ENCODE measurements at regions not wholly inside any gene's neighbourhood (a gene's known extent, or its start where the extent isn't known, plus 50 kb on each side); places are given as distances from the start of the nearest gene placed in this dataset.
A peak's percentile ranks its signal among the peaks of the same experiment; 100 is the strongest.

DNA sequence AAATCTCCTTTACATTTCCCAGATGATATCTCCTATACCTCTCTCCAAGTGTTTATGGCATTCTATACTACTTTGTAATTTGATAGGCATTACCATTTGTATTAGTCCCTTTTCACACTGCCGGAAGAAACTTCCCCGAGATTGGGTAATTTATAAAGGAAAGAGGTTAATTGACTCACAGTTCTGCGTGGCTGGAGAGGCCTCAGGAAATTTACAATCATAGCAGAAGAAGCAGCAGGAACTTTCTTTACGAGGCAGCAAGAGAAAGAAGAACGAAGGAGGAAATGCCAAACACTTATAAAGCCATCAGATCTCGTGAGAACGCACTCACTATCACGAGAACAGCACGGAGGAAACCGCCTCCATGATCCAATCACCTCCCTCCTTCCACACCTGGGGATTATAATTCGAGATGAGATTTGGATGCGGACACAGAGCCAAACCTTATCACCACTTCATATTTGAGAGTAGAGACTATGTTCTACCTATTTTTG is 1194.6 kb downstream of the SORCS1 start:
- DNase-seq: no peak

DNA sequence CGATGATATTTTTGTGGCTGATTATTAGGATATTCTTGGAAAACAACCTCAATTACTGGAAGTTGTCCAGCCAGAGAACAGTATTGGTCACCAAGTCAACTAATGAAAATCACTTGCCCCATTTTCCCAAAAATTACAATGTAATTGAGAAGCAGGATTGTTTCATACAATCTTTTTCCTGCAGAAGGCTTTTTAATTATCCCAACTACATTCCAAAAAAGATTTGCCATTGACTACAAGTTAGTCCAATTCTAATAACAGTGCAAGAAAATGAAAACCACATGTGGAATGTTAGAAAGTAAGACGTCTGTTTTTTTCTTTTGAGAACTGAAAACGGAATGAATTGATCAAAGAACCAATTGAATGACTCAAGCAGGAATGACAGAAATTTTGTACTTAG is 1195.8 kb downstream of the SORCS1 start:
- DNase-seq: no peak

DNA sequence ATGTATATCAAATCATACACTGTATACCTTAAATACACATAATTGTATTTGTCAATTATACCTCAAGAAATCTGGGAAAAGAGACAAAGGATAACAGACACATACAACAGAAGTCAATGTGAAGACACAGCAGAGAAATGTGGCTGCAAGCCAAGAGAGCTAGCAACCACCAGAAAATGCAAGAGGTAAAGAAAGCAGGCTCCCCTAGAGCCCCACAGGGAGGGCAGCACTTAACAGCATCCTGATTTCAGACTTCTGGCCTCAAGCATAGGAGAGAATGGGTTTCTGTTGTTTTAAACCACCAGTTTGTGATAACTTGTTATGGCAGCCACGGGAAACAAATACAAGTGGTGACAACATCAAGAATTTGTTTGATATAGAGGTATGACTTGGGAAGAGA is 1197.2 kb downstream of the SORCS1 start:
- DNase-seq: no peak

DNA sequence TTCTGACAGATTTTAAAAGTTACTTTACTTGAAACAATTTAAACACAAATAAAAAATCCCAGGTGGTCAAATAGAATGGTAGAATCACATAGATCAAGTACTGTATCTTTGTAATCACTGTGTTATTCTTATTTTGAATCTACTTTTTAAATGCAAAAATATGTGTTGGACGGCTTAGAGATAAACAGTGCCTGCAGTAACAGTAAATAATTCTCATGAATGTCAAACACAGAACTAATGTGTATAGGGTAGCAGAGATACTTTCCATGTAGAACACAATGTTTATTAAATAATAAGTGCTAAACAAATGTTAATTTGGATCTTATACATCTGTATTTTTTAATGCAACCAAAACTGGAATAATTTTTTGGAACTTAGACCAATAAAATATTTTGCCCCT is 1199.4 kb downstream of the SORCS1 start:
- DNase-seq: no peak

DNA sequence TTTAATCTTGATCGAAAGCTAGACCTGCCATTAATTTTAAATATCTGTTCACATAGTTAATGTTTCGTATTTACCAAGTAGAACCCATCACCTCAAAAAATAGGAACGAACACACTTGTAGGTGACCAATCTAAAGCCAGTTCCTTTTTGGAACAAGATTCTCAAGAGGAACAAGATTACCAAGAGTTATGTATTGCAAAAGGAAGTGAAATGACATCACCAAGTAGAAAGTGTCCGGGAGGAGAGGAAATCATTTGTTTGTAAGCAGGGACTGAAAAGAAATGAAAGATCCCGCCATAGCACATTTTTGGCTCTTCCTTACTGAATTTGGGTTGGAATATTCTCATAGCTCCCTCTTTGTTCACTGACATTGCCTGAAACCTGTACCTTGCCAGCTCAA is 1200.5 kb downstream of the SORCS1 start:
- DNase-seq: no peak

DNA sequence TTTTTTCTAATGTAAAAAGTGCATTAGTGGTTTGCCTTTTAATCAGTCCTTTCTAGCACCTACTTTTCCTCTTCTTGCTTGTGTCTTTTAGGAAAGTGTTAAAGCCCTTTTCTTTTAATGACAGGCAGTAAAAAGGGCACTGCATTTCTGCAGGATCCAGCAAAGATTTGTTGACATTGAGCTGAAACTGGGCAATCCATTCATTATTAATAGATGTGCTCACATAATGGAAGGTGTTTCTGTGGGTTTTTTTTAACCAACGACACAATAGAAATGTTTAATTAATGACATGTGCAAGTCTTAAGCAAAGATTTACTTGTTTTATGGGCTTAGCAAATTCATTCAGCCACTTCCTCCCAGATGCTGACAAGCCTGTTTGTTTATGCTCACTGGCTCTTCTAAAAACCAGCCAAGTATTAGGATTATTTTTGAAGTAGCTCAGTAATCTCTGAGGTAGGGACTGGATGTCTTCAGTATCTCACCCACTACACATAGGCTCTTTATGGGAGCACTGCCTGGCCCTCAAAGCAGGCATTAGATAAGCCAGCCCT is 1201.1 kb downstream of the SORCS1 start:
- DNase-seq: no peak

DNA sequence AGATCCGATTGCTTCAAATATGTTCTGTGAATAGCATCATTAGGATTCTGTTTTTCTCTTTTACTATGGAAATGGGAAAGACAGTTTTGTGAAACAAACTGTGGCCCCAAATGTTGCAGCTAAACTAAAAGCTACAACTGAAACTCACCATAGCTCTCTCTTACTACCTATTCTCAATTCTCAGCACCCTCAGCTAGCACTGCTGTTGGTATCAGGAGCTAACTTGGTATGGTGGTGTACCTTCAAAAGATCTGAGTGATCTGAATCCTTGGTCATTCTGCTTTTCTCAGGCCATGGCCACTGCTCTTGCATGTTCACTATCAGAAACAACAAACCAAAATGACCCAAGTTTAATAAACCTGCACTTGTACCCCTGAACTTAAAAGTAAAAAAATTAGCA is 1208.0 kb downstream of the SORCS1 start:
- no peak for DNase-seq

DNA sequence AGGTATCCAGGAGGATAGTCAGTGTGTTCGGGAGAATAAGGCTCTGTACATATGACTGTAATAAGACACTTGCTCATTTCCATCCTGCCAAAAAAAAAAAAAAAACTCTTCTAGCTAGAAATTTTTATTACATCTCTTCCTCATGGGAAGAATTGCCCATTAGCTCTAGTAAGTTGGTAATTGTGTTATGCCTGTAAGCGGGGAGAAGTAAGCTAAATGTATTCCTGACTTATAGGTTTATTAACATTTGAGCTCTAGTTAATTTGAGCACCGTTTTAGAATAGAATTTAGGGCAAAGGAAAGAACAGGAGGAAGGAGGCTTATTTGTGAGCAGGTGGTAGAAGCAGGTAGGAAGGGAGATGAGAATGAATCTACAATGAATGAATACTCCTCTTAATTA is 1210.6 kb downstream of the SORCS1 start:
- no peak for DNase-seq

DNA sequence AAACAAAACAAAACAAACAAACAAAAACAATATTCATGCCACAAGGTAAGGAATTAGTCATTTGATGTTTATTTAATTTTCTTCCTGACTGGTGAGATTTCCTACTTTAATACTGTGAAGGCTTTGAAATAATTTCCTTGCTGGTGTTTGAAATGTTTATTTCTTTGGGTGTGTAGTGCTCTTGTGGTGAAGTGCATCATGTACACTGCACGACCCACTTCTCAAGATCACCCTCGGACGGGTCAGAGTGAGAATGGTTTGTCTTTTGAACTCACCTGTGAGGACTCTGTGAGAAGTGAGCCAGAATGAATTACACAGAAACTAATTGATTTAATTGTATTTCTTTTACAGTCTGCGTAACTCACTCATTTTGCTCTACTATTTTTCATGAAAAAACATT is 1211.5 kb downstream of the SORCS1 start:
- no peak for DNase-seq

DNA sequence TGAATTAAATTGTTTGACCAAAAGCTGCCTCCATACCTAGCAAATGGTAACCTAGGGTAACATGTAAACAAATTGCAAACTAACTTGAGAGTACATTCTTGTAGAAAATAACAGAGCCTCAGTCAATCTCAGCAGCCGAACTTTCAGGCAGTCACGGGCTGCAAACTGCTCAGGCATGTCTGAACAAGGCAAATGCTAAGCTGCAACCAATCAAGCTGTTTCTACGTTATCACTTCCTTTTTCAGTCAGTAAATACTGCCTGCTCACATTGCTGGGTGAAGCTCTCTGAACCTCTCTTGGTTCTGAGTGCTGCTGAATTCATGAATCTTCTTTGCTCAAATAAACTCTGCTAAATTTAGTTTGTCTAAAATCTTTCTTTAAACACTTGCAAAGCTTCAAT is 1212.4 kb downstream of the SORCS1 start:
- DNase-seq: peak; percentile 25

DNA sequence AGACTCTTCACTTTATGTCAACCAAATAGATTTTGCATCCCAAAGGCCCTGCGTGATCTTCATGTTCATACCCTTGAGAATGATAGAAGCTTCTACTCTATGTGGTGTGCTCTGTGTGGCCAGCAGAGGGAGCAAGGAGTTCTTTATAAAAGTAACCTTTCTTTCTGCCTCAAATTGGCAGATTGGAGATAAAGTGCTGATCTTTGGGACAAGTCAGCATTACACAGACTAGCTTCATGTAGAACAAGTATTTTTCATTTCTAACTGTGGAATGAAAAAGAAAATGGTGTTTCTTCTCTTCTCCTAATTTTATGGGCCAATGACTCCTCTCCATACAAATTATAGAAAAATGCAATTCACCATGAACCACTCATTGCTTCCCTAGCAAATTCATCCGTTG is 1214.1 kb downstream of the SORCS1 start:
- peak; percentile 75 for DNase-seq

DNA sequence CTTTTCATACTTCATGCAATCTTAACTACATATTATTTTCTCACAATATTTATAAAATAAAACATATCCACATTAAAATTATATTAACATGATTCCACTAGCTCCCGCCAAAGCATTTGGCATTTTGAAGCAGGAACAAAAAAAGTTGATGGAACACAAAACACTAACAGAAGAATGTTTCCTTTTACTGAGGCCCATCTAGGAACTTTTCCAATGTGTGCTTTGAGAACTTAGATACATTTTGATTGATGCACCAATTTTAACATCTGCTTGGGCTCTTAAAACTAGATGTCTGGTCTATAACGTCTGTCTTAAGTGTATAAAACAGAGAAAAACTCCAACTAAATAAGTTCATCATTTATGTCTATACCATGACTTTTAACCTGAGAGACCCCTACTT is 1214.8 kb downstream of the SORCS1 start:
- DNase-seq: no peak

DNA sequence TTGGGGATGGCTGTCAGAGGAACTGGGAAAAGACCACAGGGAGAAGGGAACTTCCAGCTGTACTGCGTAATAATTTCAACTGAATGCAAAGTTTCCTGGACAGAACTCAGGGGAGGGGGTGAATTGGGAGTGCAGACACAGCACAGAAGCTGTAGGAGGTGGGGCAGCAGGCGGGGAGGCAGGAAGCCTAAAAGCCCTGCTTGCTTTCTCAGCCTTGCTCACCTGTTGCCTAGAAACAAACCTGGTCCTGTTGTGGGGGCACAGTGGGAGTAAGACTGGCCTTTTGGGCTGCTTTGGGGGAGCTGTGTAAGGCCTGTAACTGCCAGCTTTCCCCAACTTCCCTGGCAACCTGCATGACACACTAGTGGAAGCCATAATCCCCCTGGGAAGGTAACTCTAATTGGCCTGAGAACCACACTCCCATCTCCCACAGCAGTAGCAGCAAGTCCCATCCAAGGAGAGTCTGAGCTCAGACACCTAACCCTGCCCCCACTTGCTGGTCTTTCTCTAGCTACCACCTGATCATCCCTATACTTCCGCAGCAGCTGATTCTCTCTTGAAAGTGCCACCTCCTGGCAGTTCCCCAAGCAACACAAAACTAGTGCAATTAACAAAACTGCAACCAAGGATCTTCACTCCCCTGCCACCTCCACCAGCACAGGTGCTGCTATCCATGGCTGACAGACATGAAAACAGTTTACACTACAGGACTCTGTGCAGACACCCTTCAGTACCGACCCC is 1239.3 kb downstream of the SORCS1 start:
- no peak for DNase-seq

DNA sequence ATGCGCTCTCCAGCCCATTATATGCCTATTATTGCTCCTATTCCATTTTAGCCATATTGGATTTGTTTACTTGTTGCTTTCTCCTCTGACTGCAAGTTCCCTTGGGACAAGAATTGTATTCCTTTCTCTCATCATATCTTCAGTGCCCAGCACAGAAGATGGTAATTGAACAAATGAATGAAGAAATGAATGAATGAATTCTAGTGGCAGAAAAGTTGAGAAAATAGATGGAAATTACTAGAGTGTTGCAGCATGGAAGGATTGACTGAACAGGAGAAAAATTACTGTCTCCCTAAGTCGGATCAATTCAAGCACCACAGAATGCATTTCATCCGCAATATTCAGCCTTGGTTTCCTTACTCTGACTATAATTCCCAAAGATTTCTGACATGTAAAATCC is 1243.2 kb downstream of the SORCS1 start:
- no peak for DNase-seq

DNA sequence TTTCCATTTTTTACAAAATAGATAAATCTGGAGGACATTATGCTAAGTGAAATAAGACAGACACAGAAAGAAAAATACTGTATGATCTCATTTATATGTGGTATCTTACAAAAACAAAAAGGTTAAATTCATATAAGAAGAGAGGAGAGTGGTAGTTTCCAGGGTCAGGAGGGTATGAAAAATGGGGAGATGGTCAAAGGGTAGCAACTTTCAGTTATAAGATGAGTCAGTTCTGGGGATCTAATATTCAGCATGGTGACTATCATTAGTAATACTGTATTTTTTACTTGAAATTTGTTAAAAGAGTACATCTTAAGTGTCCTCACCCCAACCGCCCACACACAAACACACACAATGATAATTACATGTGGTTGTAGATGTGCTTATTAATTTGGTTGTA is 1250.1 kb downstream of the SORCS1 start:
- no peak for DNase-seq

DNA sequence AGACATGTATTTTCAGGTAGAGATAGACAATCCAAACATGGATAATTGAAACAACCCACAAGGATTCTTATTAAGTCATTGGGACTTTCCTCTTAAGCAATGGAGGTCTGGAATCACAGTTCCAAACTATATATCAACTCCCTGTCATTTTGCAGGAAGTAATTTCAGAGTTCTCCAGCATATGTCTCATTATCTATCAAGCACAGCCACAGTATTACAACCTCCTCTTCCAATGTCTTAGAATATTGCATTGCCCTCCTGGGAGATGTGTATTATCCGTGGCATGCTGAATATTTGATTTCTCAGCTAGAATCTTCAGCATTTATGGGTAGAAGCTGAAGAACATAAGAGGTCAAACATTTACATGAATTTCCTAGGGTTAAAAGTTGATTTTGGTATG is 1255.8 kb downstream of the SORCS1 start:
- no peak for DNase-seq

DNA sequence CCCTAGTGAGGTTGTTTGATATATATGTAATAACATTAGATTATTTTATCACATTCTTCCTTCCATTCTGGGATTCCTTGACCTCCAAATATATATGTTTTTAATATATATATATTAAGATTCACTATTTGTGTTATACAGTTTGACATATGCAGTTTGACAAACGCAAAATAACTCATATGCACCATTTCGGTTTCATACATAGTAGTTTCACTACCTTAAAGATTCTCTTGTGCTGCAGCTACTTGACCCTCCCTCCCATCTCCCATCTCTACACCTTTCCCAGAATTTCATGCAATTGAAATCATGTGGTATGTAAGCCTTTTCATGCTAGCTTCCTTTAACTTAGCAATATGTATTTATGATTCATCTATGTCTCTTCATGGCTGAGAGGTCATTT is 1244.4 kb downstream of the SORCS3 start:
- no peak for DNase-seq

DNA sequence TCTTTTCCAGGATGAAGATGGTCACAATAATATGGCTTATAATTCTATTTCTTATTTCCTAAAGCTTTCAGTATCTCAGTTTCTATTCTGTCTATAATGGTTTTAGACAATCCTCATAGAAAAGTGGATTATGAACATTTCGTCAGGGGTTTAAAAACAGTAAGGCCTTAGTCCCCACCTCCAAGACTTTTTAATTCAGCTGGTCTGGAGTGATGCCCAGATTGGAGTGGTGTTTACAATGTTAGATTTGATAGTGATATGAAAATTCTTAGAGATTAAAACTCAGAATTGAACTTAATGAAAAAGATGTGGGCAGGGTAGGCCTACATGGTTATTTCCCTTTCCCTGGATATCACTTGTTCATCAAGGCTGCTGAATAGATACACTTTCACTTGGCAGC is 1238.3 kb downstream of the SORCS3 start:
- no peak for DNase-seq

DNA sequence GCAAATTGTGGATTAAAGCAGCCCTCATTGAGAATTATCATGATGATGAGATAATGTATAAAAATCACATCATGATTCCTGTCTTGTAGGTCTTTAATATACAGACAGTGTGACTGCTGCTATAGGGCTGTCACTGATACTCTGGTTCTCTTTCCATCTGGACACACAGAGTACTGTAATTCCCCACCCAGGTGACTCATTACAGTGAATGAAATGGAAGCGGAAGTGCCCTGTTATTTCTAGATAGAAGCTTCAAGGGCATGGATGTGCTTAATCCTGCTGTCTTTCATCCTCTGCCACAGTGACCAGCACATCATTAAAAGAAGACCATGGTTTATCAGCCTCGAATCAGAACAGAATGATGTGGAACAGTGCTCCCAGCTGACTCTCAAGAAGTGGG is 1234.0 kb downstream of the SORCS3 start:
- DNase-seq: no peak

DNA sequence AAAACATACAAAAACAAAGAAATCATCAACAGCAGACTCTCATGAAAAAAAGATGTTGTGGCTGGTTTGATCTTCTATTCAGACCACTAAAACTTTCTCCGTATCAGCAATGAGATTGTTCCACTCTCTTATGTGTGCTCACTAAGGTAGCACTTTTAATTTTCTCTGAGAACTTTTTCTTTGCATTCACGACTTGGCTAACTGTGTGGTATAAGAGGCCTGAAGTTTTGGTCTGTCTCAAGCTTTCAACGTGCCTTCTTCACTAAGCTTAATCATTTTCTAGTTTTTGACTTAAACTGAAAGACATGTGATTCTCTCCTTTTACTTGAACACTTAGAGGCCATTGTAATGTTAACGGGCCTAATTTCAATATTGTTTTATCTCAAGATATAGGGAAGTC is 1231.6 kb downstream of the SORCS3 start:
- DNase-seq: no peak

DNA sequence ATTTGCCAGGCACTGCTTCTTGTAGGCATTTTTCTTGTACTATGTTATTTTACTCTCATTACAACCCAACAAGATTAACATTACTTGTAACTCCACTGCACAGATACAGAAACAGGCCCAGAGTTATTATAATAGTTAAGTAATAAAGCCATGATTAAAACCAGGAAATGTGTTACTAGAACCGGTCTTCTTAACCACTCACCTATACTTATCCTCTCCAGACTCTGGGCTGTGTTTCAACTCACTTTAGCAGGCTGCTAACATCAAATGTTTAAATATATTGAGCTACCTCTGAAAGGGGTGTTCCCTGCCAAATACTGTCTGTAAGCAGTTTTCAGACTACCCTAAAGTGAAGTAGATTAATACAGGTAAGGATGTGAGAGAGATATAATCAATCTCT is 1227.8 kb downstream of the SORCS3 start:
- DNase-seq: no peak

DNA sequence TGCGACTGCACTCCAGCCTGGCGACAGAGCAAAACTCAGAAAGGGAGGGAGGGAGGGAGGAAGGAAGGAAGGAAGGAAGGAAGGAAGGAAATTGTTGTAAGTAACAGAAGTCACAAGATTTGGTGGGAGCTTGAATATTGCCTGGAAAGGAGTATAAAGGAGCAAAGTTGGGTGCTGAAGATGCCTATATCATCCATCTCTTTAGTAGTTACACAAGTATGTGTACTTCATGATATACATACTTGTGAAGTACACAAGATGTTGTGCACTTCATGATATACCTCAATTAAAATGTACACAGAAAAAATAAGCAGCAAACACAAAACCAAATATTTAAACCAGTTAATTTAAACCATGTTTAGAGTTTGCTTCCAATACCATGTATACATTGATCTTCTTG is 1223.8 kb downstream of the SORCS3 start:
- DNase-seq: no peak

DNA sequence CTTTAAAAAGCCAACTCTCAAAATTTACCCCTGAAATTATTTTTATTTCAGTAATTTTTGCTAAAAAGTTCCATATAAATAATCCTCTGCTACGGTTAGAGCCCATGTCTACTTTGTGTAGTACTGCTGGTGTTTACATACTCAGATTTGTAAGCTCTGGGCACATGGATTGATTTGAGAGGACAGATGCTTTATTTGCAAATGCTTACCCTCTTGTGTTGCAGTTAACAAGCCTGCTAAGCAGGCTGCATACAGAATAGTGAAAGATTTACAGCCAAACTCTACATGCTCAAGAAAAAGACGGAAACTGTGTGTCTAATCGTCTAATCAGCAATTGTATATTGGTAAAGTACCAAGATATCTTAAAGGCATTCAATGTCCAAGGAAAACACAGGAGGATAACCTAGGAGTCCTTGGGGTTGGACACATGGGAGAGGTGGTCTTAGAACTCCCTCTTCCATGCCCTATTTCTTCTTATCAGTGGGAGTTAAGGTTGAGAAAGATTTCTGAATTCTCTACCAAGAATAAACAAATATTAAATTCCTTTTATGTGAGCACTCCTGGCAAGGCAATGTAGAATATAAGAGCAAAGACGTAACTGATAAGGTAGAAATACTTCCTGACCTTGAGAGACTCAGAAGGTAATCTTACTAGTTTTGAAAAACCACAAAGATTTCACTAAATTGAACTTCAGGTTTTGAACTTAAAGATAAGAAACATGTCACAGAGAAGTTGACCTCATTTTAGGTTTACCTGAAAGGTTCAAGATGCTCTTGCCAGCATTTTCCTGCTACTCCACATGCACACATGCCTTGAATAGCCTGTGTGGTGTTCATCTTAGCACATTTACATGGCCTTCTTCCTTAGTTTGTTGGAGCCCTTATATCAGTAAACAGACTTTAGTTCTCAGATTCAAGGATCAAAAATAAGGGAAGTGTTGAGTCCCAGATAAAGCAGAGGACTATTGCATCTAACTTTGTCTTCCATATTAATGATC is 1216.5 kb downstream of the SORCS3 start:
- no peak for DNase-seq

DNA sequence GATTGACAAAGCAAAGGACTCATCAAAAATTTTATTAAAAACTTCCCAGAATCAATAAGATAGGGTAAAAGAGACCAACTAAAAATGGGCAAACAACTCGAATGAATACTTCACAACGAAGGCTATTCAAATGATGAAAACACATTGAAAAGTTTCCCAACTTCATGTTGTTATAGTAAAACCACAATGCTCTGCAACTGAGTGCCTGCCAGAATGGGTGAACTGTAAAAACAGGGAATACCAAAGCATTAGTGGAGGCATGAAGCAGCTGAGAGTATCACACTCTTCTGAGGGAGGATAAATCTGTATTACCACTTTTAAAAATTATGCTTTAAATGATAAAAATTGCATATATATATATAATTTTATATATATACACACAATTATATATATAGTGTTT is 1214.7 kb downstream of the SORCS3 start:
- DNase-seq: no peak
